ENCODE measurements at regions not wholly inside any gene's neighbourhood (a gene's known extent, or its start where the extent isn't known, plus 50 kb on each side); places are given as distances from the start of the nearest gene placed in this dataset.

GRCh38 chr1:5500541-5500940 is 491.7 kb downstream of the NPHP4 start:
- no peak for DNase-seq (ENCODE audit: low read depth)
- H3K4me3 ChIP-seq (ENCODE audit: low read depth, low read length): no peak overlapping the region
- TF ChIP-seq CTCF (conservative IDR thresholded peaks at IDR 0.05; ENCODE audit: low read depth, low read length): no peak

- TF ChIP-seq CTCF (conservative IDR thresholded peaks at IDR 0.05; ENCODE audit: low read depth, low read length): no peak
- H3K4me3 ChIP-seq (ENCODE audit: low read depth, low read length): no peak overlapping the region
- no peak for DNase-seq (ENCODE audit: low read depth)
Measured at GRCh38 chr1:5497503-5497902, 494.7 kb downstream of the NPHP4 start.

GRCh38 chr1:5495596-5496410 is 496.4 kb downstream of the NPHP4 start:
- DNase-seq (ENCODE audit: low read depth): no peak
- TF ChIP-seq CTCF (conservative IDR thresholded peaks at IDR 0.05; ENCODE audit: low read depth, low read length): no peak
- H3K4me3 ChIP-seq (ENCODE audit: low read depth, low read length): no peak overlapping the region

- TF ChIP-seq CTCF (conservative IDR thresholded peaks at IDR 0.05; ENCODE audit: low read depth, low read length): no peak
- DNase-seq (ENCODE audit: low read depth): no peak
- no peak overlapping the region for H3K4me3 ChIP-seq (ENCODE audit: low read depth, low read length)
Measured at GRCh38 chr1:5494518-5494917, 497.7 kb downstream of the NPHP4 start.

- no peak for DNase-seq (ENCODE audit: low read depth)
- no peak for TF ChIP-seq CTCF (conservative IDR thresholded peaks at IDR 0.05; ENCODE audit: low read depth, low read length)
- no peak overlapping the region for H3K4me3 ChIP-seq (ENCODE audit: low read depth, low read length)
Measured at GRCh38 chr1:5493851-5494311, 498.3 kb downstream of the NPHP4 start.

GRCh38 chr1:5493275-5493674 is 498.9 kb downstream of the NPHP4 start:
- H3K4me3 ChIP-seq (ENCODE audit: low read depth, low read length): no peak overlapping the region
- DNase-seq (ENCODE audit: low read depth): no peak
- TF ChIP-seq CTCF (conservative IDR thresholded peaks at IDR 0.05; ENCODE audit: low read depth, low read length): no peak

- TF ChIP-seq CTCF (conservative IDR thresholded peaks at IDR 0.05; ENCODE audit: low read depth, low read length): no peak
- H3K4me3 ChIP-seq (ENCODE audit: low read depth, low read length): no peak overlapping the region
- no peak for DNase-seq (ENCODE audit: low read depth)
Measured at GRCh38 chr1:5492846-5493245, 499.4 kb downstream of the NPHP4 start.

Measured in epithelial cell of proximal tubule (primary cell).